ENCODE measurements at regions not wholly inside any gene's neighbourhood (a gene's known extent, or its start where the extent isn't known, plus 50 kb on each side); places are given as distances from the start of the nearest gene placed in this dataset.

DNA sequence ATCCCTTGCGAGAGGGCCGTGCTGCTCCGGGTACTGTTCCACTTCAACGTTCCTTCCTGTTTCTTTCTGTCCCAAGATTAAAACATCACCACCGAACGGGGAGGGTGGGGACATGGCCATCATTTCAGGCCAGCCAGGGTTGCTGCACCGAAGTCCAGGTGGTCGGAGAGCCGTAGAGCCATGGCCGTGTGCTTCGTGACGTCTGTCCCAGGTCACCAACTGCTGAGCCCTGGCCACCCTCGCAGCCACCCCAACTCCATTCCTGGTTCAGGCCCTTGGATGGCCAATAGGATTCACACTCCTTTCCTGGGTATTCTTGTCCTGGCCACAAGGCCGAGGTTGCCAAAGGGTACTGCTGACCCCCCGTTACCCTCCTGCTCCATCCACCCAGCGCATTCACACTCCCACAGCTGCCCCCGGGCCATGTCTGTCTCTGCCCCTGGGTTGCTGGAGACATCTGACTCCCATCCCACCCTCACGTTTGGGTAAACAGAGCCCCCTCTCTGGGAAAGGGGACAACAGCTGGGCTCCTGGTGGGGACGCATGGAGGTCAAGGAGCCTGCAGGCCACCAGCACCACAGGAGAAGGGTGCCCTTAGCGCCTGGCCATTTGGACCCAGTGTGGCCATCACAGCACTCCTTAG lies 103.2 kb downstream of the HMX1 start:
- CTCF ChIA-PET, result no interaction called here
- POLR2A ChIA-PET, result no interaction called here
- Histone ChIP-seq H3K27me3 (ENCODE audit: control insufficient read depth, insufficient read depth, low read length) (no peaks in the 10 kb centered on the region), H3K4me1 (ENCODE audit: control insufficient read depth, insufficient read depth, low read length) (no peaks in the 10 kb centered on the region), H3K36me3 (ENCODE audit: control insufficient read depth, insufficient read depth, low read length) (no peaks in the 10 kb centered on the region), H3K27ac (ENCODE audit: low read length) (no peak overlapping the region), H3K4me3 (ENCODE audit: low read depth in 2 of 2, low read length in 2 of 2) (no peak overlapping the region), H3K9me3 (ENCODE audit: control insufficient read depth, insufficient read depth, low read depth, low read length) (no peaks in the 10 kb centered on the region)
- TF ChIP-seq POLR2AphosphoS5 (IDR thresholded peaks at IDR 0.05; ENCODE audit: low read depth, low read length) (no peak), TCF7L2 (IDR thresholded peaks at IDR 0.05; ENCODE audit: low read depth, low read length) (no peak), SIN3A (IDR thresholded peaks at IDR 0.05; ENCODE audit: borderline replicate concordance, insufficient read depth, low read depth, low read length) (no peak)
- TF ChIP-seq, protein P1, sequence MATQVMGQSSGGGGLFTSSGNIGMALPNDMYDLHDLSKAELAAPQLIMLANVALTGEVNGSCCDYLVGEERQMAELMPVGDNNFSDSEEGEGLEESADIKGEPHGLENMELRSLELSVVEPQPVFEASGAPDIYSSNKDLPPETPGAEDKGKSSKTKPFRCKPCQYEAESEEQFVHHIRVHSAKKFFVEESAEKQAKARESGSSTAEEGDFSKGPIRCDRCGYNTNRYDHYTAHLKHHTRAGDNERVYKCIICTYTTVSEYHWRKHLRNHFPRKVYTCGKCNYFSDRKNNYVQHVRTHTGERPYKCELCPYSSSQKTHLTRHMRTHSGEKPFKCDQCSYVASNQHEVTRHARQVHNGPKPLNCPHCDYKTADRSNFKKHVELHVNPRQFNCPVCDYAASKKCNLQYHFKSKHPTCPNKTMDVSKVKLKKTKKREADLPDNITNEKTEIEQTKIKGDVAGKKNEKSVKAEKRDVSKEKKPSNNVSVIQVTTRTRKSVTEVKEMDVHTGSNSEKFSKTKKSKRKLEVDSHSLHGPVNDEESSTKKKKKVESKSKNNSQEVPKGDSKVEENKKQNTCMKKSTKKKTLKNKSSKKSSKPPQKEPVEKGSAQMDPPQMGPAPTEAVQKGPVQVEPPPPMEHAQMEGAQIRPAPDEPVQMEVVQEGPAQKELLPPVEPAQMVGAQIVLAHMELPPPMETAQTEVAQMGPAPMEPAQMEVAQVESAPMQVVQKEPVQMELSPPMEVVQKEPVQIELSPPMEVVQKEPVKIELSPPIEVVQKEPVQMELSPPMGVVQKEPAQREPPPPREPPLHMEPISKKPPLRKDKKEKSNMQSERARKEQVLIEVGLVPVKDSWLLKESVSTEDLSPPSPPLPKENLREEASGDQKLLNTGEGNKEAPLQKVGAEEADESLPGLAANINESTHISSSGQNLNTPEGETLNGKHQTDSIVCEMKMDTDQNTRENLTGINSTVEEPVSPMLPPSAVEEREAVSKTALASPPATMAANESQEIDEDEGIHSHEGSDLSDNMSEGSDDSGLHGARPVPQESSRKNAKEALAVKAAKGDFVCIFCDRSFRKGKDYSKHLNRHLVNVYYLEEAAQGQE (IDR thresholded peaks at IDR 0.05; ENCODE audit: insufficient read depth in 1 of 2, low read depth in 2 of 2, low read length in 1 of 2), result no peak
- TF ChIP-seq, protein P2, sequence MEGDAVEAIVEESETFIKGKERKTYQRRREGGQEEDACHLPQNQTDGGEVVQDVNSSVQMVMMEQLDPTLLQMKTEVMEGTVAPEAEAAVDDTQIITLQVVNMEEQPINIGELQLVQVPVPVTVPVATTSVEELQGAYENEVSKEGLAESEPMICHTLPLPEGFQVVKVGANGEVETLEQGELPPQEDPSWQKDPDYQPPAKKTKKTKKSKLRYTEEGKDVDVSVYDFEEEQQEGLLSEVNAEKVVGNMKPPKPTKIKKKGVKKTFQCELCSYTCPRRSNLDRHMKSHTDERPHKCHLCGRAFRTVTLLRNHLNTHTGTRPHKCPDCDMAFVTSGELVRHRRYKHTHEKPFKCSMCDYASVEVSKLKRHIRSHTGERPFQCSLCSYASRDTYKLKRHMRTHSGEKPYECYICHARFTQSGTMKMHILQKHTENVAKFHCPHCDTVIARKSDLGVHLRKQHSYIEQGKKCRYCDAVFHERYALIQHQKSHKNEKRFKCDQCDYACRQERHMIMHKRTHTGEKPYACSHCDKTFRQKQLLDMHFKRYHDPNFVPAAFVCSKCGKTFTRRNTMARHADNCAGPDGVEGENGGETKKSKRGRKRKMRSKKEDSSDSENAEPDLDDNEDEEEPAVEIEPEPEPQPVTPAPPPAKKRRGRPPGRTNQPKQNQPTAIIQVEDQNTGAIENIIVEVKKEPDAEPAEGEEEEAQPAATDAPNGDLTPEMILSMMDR (IDR thresholded peaks at IDR 0.05), result no peak
- no peak for ATAC-seq
- in situ Hi-C loops (cut with HindIII; ENCODE audit: low pct_unique_long_range_greater_than_20kb, low sequenced_read_pairs) (no loop called here), intact Hi-C loops (cut with micrococcal nuclease; ENCODE audit: unreplicated experiment) (no loop called here)
- no TSS peak for BruUV-seq (replicated peaks)
- DNase-seq (ENCODE audit: low read depth, low spot score), result no peak

DNA sequence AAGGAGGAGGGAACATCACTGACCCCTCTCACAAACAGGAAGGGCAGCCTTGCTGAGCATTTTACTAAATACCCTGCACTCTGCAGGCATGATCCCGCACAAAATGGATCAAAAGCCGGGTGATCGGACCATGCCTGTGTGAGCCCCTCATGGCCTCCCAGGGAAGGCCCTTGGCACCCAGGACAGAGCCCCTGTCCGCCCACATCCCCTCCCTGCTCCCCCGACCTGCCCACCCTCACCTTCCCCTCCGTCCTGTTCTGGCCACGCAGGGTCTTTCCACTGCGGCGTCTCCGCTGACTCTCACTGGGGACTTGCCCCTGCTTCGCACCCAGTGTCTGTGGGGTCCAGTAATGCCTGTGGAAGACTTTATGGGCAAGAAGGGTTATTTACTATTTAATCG lies 105.0 kb downstream of the HMX1 start:
- no peak overlapping the region for H3K4me3 ChIP-seq (ENCODE audit: low read depth in 2 of 2, low read length in 2 of 2)
- ChIA-PET POLR2A (no interaction called here), CTCF (no interaction called here)
- no peaks in the 10 kb centered on the region for H3K4me1 ChIP-seq (ENCODE audit: control insufficient read depth, insufficient read depth, low read length)
- in situ Hi-C loops (cut with HindIII; ENCODE audit: low pct_unique_long_range_greater_than_20kb, low sequenced_read_pairs), result no loop called here
- no peaks in the 10 kb centered on the region for H3K9me3 ChIP-seq (ENCODE audit: control insufficient read depth, insufficient read depth, low read depth, low read length)
- no peak for DNase-seq (ENCODE audit: low read depth, low spot score)
- H3K27me3 ChIP-seq (ENCODE audit: control insufficient read depth, insufficient read depth, low read length), result no peaks in the 10 kb centered on the region
- ATAC-seq, result no peak
- BruUV-seq (replicated peaks), result no TSS peak
- H3K36me3 ChIP-seq (ENCODE audit: control insufficient read depth, insufficient read depth, low read length), result no peaks in the 10 kb centered on the region
- no peak overlapping the region for H3K27ac ChIP-seq (ENCODE audit: low read length)
- TF ChIP-seq, protein P2 (IDR thresholded peaks at IDR 0.05), result no peak
- TF ChIP-seq POLR2AphosphoS5 (IDR thresholded peaks at IDR 0.05; ENCODE audit: low read depth, low read length) (no peak), SIN3A (IDR thresholded peaks at IDR 0.05; ENCODE audit: borderline replicate concordance, insufficient read depth, low read depth, low read length) (no peak), TCF7L2 (IDR thresholded peaks at IDR 0.05; ENCODE audit: low read depth, low read length) (no peak)
- TF ChIP-seq, protein P1 (IDR thresholded peaks at IDR 0.05; ENCODE audit: insufficient read depth in 1 of 2, low read depth in 2 of 2, low read length in 1 of 2), result no peak
- intact Hi-C loops (cut with micrococcal nuclease; ENCODE audit: unreplicated experiment), result no loop called here
